ENCODE measurements at regions not wholly inside any gene's neighbourhood (a gene's known extent, or its start where the extent isn't known, plus 50 kb on each side); places are given as distances from the start of the nearest gene placed in this dataset.

- H3K4me2 ChIP-seq (ENCODE audit: control insufficient read depth, insufficient read depth), result no peak overlapping the region
Measured at GRCh38 chr7:138289864-138290263, 170.2 kb upstream of the TRIM24 start.

More at GRCh38 chr7:138289864-138290263, 170.2 kb upstream of the TRIM24 start:
- no peak overlapping the region for H3K9ac ChIP-seq (ENCODE audit: control insufficient read depth, insufficient read depth, low read length)
- in situ Hi-C loops (cut with MboI), result no loop called here
- H3K36me3 ChIP-seq (ENCODE audit: control insufficient read depth in 2 of 2, insufficient read depth in 2 of 2, low read length in 1 of 2), result no peaks in the 10 kb centered on the region
- H3K9me3 ChIP-seq (replicated peaks; ENCODE audit: control insufficient read depth, insufficient read depth, low read length), result no peaks in the 10 kb centered on the region
- FAIRE-seq (no peak), ATAC-seq (no peak), DNase-seq (ENCODE audit: low read depth, low spot score) (no peak)
- TF ChIP-seq SPI1 (IDR thresholded peaks at IDR 0.05; ENCODE audit: borderline replicate concordance, insufficient read depth, low read depth, low read length) (no peak), TBL1XR1 (IDR thresholded peaks at IDR 0.05; ENCODE audit: low read depth, low read length) (no peak), KDM1A (IDR thresholded peaks at IDR 0.05; ENCODE audit: borderline replicate concordance) (no peak), POU2F2 (IDR thresholded peaks at IDR 0.05; ENCODE audit: borderline replicate concordance, low read depth, low read length) (no peak), TARDBP (IDR thresholded peaks at IDR 0.05; ENCODE audit: borderline replicate concordance) (no peak), ZSCAN29 (IDR thresholded peaks at IDR 0.05) (no peak), ZNF207 (IDR thresholded peaks at IDR 0.05; ENCODE audit: borderline replicate concordance) (no peak), RAD51 (IDR thresholded peaks at IDR 0.05) (no peak), PML (IDR thresholded peaks at IDR 0.05; ENCODE audit: low read length) (no peak), KAT2A (conservative IDR thresholded peaks at IDR 0.05; ENCODE audit: control insufficient read depth, low read depth, low read length) (no peak), ESRRA (IDR thresholded peaks at IDR 0.05; ENCODE audit: low read length) (no peak), EED (IDR thresholded peaks at IDR 0.05; ENCODE audit: low read depth) (no peak), MYC (IDR thresholded peaks at IDR 0.05; ENCODE audit: insufficient read depth, insufficient read length, insufficient replicate concordance, low read length, severe bottlenecking) (no peak)
- TF ChIP-seq, protein P1, sequence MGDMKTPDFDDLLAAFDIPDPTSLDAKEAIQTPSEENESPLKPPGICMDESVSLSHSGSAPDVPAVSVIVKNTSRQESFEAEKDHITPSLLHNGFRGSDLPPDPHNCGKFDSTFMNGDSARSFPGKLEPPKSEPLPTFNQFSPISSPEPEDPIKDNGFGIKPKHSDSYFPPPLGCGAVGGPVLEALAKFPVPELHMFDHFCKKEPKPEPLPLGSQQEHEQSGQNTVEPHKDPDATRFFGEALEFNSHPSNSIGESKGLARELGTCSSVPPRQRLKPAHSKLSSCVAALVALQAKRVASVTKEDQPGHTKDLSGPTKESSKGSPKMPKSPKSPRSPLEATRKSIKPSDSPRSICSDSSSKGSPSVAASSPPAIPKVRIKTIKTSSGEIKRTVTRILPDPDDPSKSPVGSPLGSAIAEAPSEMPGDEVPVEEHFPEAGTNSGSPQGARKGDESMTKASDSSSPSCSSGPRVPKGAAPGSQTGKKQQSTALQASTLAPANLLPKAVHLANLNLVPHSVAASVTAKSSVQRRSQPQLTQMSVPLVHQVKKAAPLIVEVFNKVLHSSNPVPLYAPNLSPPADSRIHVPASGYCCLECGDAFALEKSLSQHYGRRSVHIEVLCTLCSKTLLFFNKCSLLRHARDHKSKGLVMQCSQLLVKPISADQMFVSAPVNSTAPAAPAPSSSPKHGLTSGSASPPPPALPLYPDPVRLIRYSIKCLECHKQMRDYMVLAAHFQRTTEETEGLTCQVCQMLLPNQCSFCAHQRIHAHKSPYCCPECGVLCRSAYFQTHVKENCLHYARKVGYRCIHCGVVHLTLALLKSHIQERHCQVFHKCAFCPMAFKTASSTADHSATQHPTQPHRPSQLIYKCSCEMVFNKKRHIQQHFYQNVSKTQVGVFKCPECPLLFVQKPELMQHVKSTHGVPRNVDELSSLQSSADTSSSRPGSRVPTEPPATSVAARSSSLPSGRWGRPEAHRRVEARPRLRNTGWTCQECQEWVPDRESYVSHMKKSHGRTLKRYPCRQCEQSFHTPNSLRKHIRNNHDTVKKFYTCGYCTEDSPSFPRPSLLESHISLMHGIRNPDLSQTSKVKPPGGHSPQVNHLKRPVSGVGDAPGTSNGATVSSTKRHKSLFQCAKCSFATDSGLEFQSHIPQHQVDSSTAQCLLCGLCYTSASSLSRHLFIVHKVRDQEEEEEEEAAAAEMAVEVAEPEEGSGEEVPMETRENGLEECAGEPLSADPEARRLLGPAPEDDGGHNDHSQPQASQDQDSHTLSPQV (IDR thresholded peaks at IDR 0.05), result no peak
- TF ChIP-seq, protein P2, sequence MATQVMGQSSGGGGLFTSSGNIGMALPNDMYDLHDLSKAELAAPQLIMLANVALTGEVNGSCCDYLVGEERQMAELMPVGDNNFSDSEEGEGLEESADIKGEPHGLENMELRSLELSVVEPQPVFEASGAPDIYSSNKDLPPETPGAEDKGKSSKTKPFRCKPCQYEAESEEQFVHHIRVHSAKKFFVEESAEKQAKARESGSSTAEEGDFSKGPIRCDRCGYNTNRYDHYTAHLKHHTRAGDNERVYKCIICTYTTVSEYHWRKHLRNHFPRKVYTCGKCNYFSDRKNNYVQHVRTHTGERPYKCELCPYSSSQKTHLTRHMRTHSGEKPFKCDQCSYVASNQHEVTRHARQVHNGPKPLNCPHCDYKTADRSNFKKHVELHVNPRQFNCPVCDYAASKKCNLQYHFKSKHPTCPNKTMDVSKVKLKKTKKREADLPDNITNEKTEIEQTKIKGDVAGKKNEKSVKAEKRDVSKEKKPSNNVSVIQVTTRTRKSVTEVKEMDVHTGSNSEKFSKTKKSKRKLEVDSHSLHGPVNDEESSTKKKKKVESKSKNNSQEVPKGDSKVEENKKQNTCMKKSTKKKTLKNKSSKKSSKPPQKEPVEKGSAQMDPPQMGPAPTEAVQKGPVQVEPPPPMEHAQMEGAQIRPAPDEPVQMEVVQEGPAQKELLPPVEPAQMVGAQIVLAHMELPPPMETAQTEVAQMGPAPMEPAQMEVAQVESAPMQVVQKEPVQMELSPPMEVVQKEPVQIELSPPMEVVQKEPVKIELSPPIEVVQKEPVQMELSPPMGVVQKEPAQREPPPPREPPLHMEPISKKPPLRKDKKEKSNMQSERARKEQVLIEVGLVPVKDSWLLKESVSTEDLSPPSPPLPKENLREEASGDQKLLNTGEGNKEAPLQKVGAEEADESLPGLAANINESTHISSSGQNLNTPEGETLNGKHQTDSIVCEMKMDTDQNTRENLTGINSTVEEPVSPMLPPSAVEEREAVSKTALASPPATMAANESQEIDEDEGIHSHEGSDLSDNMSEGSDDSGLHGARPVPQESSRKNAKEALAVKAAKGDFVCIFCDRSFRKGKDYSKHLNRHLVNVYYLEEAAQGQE (IDR thresholded peaks at IDR 0.05; ENCODE audit: low read depth, low read length), result no peak
- TF ChIP-seq, protein P3, sequence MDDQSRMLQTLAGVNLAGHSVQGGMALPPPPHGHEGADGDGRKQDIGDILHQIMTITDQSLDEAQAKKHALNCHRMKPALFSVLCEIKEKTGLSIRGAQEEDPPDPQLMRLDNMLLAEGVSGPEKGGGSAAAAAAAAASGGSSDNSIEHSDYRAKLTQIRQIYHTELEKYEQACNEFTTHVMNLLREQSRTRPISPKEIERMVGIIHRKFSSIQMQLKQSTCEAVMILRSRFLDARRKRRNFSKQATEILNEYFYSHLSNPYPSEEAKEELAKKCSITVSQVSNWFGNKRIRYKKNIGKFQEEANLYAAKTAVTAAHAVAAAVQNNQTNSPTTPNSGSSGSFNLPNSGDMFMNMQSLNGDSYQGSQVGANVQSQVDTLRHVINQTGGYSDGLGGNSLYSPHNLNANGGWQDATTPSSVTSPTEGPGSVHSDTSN (IDR thresholded peaks at IDR 0.05; ENCODE audit: insufficient replicate concordance, low read depth, low read length), result no peak
- intact Hi-C loops (cut with micrococcal nuclease; ENCODE audit: unreplicated experiment), result no loop called here
- WGBS (ENCODE audit: insufficient coverage, insufficient replicate concordance, low lambda C conversion rate, missing lambda C conversion rate), result 48% methylated on average over 2 of the region's 2 CpGs
- POLR2A ChIA-PET, result no interaction called here
- H4K20me1 ChIP-seq (ENCODE audit: control insufficient read depth, insufficient read depth), result no peaks in the 10 kb centered on the region
- H3K4me3 ChIP-seq, result no peak overlapping the region
- BruUV-seq (replicated peaks), result no TSS peak
- H3K27me3 ChIP-seq (replicated peaks in 1 of 2; ENCODE audit: control insufficient read depth in 2 of 2, insufficient read depth in 2 of 2, low read length in 1 of 2), result no peaks in the 10 kb centered on the region
- RAD21 ChIA-PET (ENCODE audit: unreplicated experiment), result no interaction called here
- no peak overlapping the region for H3K27ac ChIP-seq (ENCODE audit: control insufficient read depth, insufficient read depth)
- SMC1A ChIA-PET (ENCODE audit: uncharacterized antibody, unreplicated experiment), result no interaction called here
- H3K4me1 ChIP-seq (ENCODE audit: control insufficient read depth, insufficient read depth, low read length), result peaks cover 3% of the 10 kb centered on the region
- H2AFZ ChIP-seq (ENCODE audit: control insufficient read depth, low read depth, low read length), result no peak overlapping the region
- CTCF ChIA-PET, result no interaction called here
- H3K79me2 ChIP-seq (ENCODE audit: control insufficient read depth, insufficient read depth, low read length), result no peaks in the 10 kb centered on the region
